ENCODE measurements at regions not wholly inside any gene's neighbourhood (a gene's known extent, or its start where the extent isn't known, plus 50 kb on each side); places are given as distances from the start of the nearest gene placed in this dataset.

DNA sequence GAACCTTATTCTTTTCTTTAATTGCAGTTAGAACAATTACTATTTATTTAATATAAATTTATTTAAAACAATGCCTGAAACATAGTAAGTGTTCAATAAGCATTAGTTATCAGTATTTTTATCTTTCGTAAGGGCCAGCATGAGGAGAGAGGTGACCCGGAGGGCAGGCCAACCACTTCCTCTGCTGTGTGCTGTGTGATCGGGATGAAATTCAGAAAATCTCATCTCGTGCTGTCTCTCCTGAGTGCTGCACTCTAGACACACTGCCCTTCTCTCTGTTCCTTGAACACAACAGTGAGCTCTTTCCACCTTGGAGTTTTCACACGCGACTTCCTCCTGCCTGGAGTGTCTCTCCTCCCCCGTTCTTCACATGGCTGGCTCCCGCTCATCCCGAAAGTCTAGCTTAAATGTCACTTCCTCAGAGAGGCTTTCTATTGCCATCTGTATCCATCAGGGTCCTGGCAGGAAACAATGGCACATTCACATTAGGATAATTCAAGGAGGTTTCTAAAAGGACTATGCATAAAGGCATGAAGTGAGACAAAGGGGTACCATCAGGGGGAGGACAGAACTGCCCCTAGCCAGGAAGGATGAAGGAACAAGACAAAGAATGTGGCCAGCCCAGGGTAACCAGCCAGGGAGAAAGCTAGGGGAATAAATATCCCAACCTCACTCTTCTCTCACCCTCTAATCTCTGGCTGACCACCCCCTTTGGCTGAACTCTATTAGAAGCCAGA is 142.6 kb upstream of the GJB5 start:
- H3K27me3 ChIP-seq (ENCODE audit: insufficient read depth, low read length, poor library complexity) = peaks cover 7% of the 10 kb centered on the region
- no peak for ATAC-seq (ENCODE audit: insufficient read depth, low read depth)

DNA sequence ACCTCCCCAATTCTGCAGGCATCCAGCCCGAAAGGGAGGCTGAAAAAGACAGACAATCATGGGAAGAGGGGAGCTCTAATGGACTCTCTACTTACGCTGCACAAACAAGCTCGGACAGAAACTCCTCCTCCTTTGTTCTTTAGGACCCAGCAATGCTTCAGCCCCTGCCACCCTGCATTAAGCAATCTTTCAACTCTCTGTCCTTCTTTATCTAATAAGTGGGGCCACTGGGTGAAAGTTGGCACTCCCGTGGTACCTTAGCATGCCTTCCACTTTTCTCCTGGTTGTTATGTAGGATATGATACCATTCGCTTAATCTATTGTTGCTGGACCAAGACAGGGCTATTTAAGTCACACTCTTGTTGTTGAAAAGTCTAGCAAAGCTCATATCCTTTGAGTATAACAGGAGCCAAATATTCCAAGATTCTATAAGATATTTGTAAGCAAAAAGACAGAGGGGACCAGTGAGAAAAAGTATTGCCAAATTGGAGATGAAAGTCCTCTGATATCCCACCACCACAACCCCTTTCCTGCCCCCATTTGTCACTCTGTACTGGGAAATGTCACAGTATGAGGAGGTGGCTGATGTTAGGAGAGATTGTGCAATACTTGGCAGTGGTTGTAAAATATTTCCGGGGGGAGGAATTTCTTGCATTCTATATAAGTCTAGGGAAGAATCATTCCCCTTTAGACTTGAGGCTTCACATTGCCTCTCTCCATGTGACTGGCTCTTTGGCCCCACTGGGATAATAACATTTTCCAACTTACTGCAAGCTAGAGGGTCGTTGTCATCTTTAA is 137.3 kb upstream of the GJB5 start:
- Histone ChIP-seq H3K4me1 (ENCODE audit: insufficient read depth, low read length) (no peaks in the 10 kb centered on the region), H4K20me1 (ENCODE audit: insufficient read depth, low read length) (no peaks in the 10 kb centered on the region), H3K9ac (ENCODE audit: low read depth, low read length) (no peak overlapping the region), H3K4me2 (ENCODE audit: insufficient read depth, low read length) (no peak overlapping the region), H3K27ac (ENCODE audit: low read length) (no peak overlapping the region), H3K27me3 (ENCODE audit: insufficient read depth, low read length, poor library complexity) (peaks cover 32% of the 10 kb centered on the region), H3K79me2 (ENCODE audit: insufficient read depth, low read length) (no peaks in the 10 kb centered on the region), H3K4me3 (ENCODE audit: low read depth in 1 of 2, low read length in 2 of 2) (no peak overlapping the region), H2AFZ (ENCODE audit: low read depth, low read length) (no peak overlapping the region), H3K36me3 (ENCODE audit: insufficient read depth, low read length) (no peaks in the 10 kb centered on the region), H3K9me3 (ENCODE audit: insufficient read depth, low read length, severe bottlenecking) (no peaks in the 10 kb centered on the region)
- DNase-seq (no peak), ATAC-seq (ENCODE audit: insufficient read depth, low read depth) (no peak)
- TF ChIP-seq, protein P1, sequence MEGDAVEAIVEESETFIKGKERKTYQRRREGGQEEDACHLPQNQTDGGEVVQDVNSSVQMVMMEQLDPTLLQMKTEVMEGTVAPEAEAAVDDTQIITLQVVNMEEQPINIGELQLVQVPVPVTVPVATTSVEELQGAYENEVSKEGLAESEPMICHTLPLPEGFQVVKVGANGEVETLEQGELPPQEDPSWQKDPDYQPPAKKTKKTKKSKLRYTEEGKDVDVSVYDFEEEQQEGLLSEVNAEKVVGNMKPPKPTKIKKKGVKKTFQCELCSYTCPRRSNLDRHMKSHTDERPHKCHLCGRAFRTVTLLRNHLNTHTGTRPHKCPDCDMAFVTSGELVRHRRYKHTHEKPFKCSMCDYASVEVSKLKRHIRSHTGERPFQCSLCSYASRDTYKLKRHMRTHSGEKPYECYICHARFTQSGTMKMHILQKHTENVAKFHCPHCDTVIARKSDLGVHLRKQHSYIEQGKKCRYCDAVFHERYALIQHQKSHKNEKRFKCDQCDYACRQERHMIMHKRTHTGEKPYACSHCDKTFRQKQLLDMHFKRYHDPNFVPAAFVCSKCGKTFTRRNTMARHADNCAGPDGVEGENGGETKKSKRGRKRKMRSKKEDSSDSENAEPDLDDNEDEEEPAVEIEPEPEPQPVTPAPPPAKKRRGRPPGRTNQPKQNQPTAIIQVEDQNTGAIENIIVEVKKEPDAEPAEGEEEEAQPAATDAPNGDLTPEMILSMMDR (IDR thresholded peaks at IDR 0.05; ENCODE audit: borderline replicate concordance, extremely low read depth, low read length, poor library complexity, severe bottlenecking) = no peak
- no peak for TF ChIP-seq EZH2 (IDR thresholded peaks at IDR 0.05; ENCODE audit: borderline replicate concordance, low read depth, low read length, severe bottlenecking)

More for the DNA sequence above, 142.6 kb upstream of the GJB5 start:
- Histone ChIP-seq H3K27ac (ENCODE audit: low read length) (no peak overlapping the region), H3K4me3 (ENCODE audit: low read depth in 1 of 2, low read length in 2 of 2) (no peak overlapping the region), H3K4me2 (ENCODE audit: insufficient read depth, low read length) (no peak overlapping the region), H2AFZ (ENCODE audit: low read depth, low read length) (no peak overlapping the region), H3K9ac (ENCODE audit: low read depth, low read length) (no peak overlapping the region), H3K9me3 (ENCODE audit: insufficient read depth, low read length, severe bottlenecking) (no peaks in the 10 kb centered on the region), H3K79me2 (ENCODE audit: insufficient read depth, low read length) (no peaks in the 10 kb centered on the region), H3K36me3 (ENCODE audit: insufficient read depth, low read length) (no peaks in the 10 kb centered on the region), H4K20me1 (ENCODE audit: insufficient read depth, low read length) (no peaks in the 10 kb centered on the region), H3K4me1 (ENCODE audit: insufficient read depth, low read length) (no peaks in the 10 kb centered on the region)
- no peak for TF ChIP-seq EZH2 (IDR thresholded peaks at IDR 0.05; ENCODE audit: borderline replicate concordance, low read depth, low read length, severe bottlenecking)
- TF ChIP-seq, protein P1 (IDR thresholded peaks at IDR 0.05; ENCODE audit: borderline replicate concordance, extremely low read depth, low read length, poor library complexity, severe bottlenecking) = no peak
- no peak for DNase-seq

DNA sequence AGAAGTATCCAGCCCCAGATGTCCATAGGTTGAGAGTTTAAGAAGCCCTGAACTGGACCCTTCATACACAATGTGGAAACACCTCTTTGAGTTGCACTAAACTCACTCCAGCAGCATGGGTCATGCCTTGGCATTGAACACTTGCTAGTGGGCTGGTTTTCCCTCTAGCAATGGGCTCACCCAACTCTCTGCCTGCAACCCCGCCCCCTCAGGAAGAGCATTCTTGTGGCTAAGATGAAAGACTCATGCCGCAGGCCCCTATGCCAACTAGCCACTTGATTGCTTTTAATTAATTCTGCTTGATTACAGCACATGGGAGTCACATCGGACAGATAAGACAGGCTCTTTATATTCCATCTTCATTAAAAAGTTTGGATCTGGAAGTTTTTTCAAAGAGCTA is 136.5 kb upstream of the GJB5 start:
- Histone ChIP-seq H2AFZ (ENCODE audit: low read depth, low read length) (no peak overlapping the region), H3K36me3 (ENCODE audit: insufficient read depth, low read length) (no peaks in the 10 kb centered on the region), H3K79me2 (ENCODE audit: insufficient read depth, low read length) (no peaks in the 10 kb centered on the region), H4K20me1 (ENCODE audit: insufficient read depth, low read length) (no peaks in the 10 kb centered on the region), H3K27me3 (ENCODE audit: insufficient read depth, low read length, poor library complexity) (peaks cover 32% of the 10 kb centered on the region), H3K9ac (ENCODE audit: low read depth, low read length) (no peak overlapping the region), H3K9me3 (ENCODE audit: insufficient read depth, low read length, severe bottlenecking) (no peaks in the 10 kb centered on the region), H3K4me3 (ENCODE audit: low read depth in 1 of 2, low read length in 2 of 2) (no peak overlapping the region), H3K4me1 (ENCODE audit: insufficient read depth, low read length) (no peaks in the 10 kb centered on the region), H3K27ac (ENCODE audit: low read length) (no peak overlapping the region), H3K4me2 (ENCODE audit: insufficient read depth, low read length) (no peak overlapping the region)
- TF ChIP-seq EZH2 (IDR thresholded peaks at IDR 0.05; ENCODE audit: borderline replicate concordance, low read depth, low read length, severe bottlenecking) = no peak
- TF ChIP-seq, protein P1 (IDR thresholded peaks at IDR 0.05; ENCODE audit: borderline replicate concordance, extremely low read depth, low read length, poor library complexity, severe bottlenecking) = no peak
- ATAC-seq (ENCODE audit: insufficient read depth, low read depth) (no peak), DNase-seq (no peak)

Measured in DND-41 (cell line).